ENCODE measurements at regions not wholly inside any gene's neighbourhood (a gene's known extent, or its start where the extent isn't known, plus 50 kb on each side); places are given as distances from the start of the nearest gene placed in this dataset.
"Not testable (repeated sequence)": the region's sequence is repeated elsewhere in the genome, so short reads cannot be mapped to it uniquely, and the experiment has no call there.

- no peak for DNase-seq (ENCODE audit: extremely low read depth, low read depth)
Observed at GRCh38 chr5:112533362-112533761, 114.3 kb upstream of the EPB41L4A start.

- DNase-seq (ENCODE audit: extremely low read depth, low read depth): no peak
Observed at GRCh38 chr5:112534067-112534583, 115.0 kb upstream of the EPB41L4A start.

- no peak for DNase-seq (ENCODE audit: extremely low read depth, low read depth)
Observed at GRCh38 chr5:112534611-112535255, 115.7 kb upstream of the EPB41L4A start.

DNA sequence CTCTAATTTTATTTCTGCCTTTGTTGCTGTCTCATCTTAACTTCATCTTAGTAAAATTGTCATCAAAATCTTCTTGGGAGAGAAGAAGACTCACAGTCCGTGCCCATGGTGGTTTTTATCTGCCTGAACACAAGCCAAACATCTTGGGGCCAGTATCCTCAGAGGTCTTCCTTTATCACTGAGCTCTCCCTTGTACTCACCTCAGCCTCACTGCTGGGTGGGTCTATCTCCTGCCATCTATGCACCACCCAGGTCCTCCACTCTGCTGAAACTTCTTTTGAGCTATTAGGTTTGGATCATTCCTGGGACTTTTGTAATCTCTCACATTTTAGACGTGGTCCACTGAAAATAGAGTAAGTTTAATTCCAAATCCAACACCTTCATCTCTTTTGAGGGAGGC is 116.3 kb upstream of the EPB41L4A start:
- DNase-seq (ENCODE audit: extremely low read depth, low read depth): no peak

DNA sequence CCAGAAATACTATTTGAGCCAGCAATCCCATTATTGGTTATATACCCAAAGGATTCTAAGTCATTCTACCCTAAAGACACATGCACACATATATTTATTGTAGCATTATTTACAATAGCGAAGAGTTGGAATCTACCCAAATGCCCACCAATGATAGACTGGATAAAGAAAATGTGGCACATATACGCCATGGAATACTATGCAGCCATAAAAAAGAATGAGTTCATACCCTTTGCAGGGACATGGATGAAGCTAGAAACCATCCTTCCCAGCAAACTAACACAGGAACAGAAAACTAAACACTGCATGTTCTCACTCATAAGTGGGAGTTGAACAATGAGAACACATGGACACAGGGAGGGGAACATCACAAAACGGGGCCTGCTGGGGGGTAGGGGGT is 125.5 kb upstream of the EPB41L4A start:
- DNase-seq (ENCODE audit: extremely low read depth, low read depth): not testable (repeated sequence)

- no peak for DNase-seq (ENCODE audit: extremely low read depth, low read depth)
Observed at GRCh38 chr5:112546946-112547592, 128.0 kb upstream of the EPB41L4A start.

DNA sequence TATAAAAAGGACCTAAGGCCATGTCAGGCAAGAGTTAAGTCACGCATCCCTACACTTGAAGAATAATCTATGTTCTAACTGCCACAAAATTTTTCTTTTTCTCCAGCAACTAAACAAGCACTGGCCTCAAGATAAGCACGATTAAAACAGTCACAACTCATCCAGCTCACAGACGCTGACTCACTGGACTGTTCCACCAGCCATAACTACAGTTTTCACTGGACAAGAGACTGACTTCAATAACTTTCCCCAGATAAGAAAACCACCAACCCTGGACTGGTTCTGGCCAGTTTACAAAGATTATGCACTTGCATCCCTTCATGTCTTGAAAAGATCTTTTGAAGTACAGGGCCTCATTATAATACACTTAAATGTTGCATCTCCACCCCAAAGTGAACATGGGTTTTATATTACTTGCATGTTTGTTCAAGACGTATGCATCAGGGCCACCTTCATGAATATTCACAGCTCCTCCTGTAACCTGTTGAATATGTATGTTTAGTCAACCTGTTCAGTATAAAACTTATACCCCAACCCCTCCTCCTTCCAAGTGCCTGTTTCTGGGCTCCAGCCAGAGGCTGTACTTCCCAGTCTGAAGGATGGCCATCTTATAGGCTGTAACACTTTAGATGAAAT is 129.3 kb upstream of the EPB41L4A start:
- DNase-seq (ENCODE audit: extremely low read depth, low read depth): no peak

- DNase-seq (ENCODE audit: extremely low read depth, low read depth): no peak
Observed at GRCh38 chr5:112549127-112549526, 130.1 kb upstream of the EPB41L4A start.

- no peak for DNase-seq (ENCODE audit: extremely low read depth, low read depth)
Observed at GRCh38 chr5:112549605-112550166, 130.6 kb upstream of the EPB41L4A start.

DNA sequence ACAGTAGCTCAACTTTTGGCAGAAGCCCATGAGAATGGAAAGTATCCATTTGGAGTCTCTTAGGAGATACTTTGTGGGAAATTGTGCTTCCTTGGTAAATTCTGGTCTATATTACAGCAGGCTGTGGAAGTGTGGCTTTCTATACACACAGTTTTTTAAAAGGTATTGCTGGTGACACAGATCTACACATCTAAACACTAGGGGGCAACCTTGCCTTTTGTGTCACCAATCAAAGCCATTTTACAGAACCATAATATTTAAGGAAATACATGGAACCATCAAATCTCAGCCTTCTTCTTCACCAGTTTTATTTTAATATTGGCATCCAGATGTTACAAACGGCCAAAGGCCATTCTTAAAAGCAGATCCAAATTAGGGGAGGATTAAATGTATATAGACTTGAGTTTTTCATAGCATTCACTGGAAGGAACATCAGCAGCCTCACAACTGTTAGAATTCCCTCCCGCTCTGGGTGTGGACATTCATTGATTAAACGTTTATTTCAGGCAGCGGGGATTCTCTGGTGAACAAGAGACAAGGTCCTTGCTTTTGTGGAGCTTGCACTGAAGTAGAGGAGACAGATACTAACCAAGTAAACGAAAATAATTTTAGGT is 132.4 kb upstream of the EPB41L4A start:
- peak; percentile 69 for DNase-seq (ENCODE audit: extremely low read depth, low read depth)

GRCh38 chr5:112552216-112552615 is 133.1 kb upstream of the EPB41L4A start:
- no peak for DNase-seq (ENCODE audit: extremely low read depth, low read depth)

- no peak for DNase-seq (ENCODE audit: extremely low read depth, low read depth)
Observed at GRCh38 chr5:112552791-112553190, 133.7 kb upstream of the EPB41L4A start.

DNA sequence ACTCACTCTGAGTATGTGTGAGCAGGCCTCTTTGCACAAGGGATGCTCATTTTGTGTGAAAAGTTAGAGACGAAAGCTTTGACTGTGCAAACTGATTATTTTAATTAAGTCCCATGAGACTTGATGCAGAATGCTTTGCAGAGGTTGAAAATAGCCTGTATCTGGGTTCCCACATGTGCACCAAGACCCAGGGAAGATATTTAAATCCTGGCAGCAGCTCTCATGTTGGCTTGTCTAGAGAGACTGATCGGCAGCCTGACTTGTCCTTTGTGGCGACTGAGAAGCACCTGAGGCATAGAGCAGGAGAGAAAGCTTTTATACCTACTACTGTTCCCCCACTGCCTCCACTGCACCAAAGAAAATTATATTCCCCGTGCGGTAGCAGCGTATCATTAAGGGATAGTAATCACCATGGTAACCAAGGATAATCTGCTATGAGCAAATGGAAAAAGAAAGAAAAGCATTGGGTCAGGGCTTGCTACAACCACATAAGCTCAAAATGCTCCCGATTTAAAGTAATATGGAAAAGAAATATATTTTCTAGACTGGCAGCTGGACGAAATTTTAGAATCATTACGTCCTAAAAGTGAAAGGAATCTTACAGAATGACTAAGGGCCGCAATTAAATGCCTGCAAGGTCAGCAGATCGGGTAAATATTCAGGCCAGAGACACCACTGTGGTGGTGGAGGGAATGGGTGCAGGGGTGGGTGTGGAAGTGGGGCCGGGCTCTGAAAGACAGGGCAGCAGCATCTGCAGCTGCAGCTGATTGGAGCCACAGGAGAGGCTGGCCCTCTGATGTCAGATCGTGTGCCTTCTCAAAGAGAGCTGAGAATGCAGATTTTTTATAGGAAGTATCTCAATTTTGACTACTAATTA is 135.3 kb upstream of the EPB41L4A start:
- no peak for DNase-seq (ENCODE audit: extremely low read depth, low read depth)

GRCh38 chr5:112555197-112555596 is 136.1 kb upstream of the EPB41L4A start:
- no peak for DNase-seq (ENCODE audit: extremely low read depth, low read depth)

GRCh38 chr5:112555691-112556090 is 136.6 kb upstream of the EPB41L4A start:
- no peak for DNase-seq (ENCODE audit: extremely low read depth, low read depth)

- not testable (repeated sequence) for DNase-seq (ENCODE audit: extremely low read depth, low read depth)
Observed at GRCh38 chr5:112559501-112559900, 140.4 kb upstream of the EPB41L4A start.

GRCh38 chr5:112560371-112560770 is 141.3 kb upstream of the EPB41L4A start:
- no peak for DNase-seq (ENCODE audit: extremely low read depth, low read depth)

DNA sequence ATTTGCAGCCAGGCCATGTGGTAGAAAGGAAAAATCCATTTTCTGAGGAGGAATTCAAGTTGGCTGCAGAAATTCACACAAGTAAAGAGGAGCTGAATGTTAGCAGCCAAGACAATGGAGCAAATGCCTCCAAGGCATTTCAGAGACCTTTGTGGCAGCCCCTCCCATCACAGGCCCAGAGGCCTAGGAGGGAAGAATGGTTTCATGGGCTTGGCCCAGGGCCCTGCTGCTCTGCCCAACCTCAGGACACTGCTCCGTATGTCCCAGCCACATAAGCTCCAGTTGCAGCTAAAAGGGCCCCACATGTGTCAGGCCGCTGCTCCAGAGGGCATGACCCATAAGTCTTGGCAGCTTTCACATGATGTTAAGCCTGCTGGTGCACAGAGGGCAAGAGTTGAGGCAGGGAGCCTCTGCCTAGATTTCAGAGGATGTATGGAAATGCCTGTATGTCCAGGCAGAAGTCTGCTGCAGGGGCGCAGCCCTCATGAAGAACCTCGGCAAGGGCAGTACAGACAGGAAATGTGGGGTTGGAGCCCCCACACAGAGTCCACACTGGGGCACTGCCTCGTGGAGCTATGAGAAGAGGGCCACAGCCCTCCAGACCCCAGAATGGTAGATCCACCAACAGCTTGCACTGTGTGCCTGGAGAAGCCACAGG is 144.2 kb upstream of the EPB41L4A start:
- DNase-seq (ENCODE audit: extremely low read depth, low read depth): no peak

- DNase-seq (ENCODE audit: extremely low read depth, low read depth): no peak
Observed at GRCh38 chr5:112566251-112566650, 147.2 kb upstream of the EPB41L4A start.

DNA sequence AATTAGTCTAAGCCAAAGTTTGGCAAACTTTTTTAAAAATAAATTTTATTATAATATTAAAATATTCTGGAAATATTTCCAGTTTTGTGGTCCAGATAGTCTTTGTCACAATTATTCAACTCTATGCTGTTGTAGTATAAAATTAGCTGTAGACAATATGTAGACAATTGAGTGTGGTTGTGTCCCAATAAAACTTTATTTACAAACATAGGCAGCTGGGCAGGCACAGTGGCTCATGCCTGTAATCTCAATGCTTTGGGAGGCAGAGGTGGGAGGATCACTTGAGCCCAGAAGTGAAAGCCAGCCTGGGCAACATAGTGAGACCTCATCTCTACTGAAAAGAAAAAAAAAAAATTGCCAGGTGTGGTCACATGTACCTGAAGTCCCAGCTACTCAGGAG is 150.5 kb upstream of the EPB41L4A start:
- no peak for DNase-seq (ENCODE audit: extremely low read depth, low read depth)
